Astrocyte of the cerebellum (primary cell): ENCODE measurements at regions not wholly inside any gene's neighbourhood (a gene's known extent, or its start where the extent isn't known, plus 50 kb on each side); places are given as distances from the start of the nearest gene placed in this dataset.

Experiments
- DNase-seq: peaks from one replicate; pipeline ENCODE4 v3.0.0-alpha.2; 2011; ENCODE audit warnings: low read depth
- H3K4me3 ChIP-seq: 2 replicates; pipeline ENCODE4 v1.5.1; 2011; ENCODE audit warnings: mild to moderate bottlenecking, low read depth, low read length, moderate library complexity
- in situ Hi-C: cut with HindIII; loops from 2 replicates; pipeline ENCODE4 v1.10.0; 2017; ENCODE audit warnings: low sequenced_read_pairs
- TF ChIP-seq, protein P1 (sequence below): IDR thresholded peaks from 2 replicates; pipeline ENCODE4 v1.5.1; 2012; ENCODE audit warnings: low read length, low read depth, moderate library complexity, mild to moderate bottlenecking; ENCODE audit errors: missing control alignments

- no peak overlapping the region for H3K4me3 ChIP-seq
- in situ Hi-C loops, result no loop called here
- DNase-seq, result no peak
- TF ChIP-seq, protein P1, sequence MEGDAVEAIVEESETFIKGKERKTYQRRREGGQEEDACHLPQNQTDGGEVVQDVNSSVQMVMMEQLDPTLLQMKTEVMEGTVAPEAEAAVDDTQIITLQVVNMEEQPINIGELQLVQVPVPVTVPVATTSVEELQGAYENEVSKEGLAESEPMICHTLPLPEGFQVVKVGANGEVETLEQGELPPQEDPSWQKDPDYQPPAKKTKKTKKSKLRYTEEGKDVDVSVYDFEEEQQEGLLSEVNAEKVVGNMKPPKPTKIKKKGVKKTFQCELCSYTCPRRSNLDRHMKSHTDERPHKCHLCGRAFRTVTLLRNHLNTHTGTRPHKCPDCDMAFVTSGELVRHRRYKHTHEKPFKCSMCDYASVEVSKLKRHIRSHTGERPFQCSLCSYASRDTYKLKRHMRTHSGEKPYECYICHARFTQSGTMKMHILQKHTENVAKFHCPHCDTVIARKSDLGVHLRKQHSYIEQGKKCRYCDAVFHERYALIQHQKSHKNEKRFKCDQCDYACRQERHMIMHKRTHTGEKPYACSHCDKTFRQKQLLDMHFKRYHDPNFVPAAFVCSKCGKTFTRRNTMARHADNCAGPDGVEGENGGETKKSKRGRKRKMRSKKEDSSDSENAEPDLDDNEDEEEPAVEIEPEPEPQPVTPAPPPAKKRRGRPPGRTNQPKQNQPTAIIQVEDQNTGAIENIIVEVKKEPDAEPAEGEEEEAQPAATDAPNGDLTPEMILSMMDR, result no peak
Measured at GRCh38 chr2:207233731-207234130, 68.0 kb upstream of the KLF7 start.

DNA sequence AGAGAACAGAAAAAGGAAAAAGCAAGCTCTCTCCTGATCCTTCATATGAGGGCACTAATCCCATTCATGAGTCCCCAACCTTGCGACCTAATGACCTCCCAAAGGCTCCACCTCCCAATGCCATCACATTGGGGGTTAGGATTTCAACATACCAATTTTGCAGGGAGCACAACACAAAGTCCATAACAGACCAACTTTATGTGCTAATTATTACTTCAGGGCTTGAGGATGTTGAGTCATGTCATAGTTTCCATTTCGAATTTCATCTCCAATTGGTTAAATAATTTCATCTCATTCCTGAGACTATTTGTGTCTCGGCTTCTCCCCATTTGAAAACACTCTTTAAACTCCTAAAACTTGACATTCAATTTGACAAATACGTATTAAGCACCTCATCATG lies 69.9 kb upstream of the KLF7 start:
- DNase-seq, result no peak
- in situ Hi-C loops, result no loop called here
- TF ChIP-seq, protein P1, result no peak
- H3K4me3 ChIP-seq, result no peak overlapping the region

- in situ Hi-C loops, result no loop called here
- TF ChIP-seq, protein P1, result no peak
- DNase-seq, result no peak
- H3K4me3 ChIP-seq, result no peak overlapping the region
Measured at GRCh38 chr2:207236156-207236935, 70.6 kb upstream of the KLF7 start.

GRCh38 chr2:207238831-207239701 lies 73.3 kb upstream of the KLF7 start:
- no peak overlapping the region for H3K4me3 ChIP-seq
- in situ Hi-C loops, result no loop called here
- TF ChIP-seq, protein P1, result no peak
- DNase-seq, result peak; percentile 100

- no peak for DNase-seq
- in situ Hi-C loops, result no loop called here
- no peak overlapping the region for H3K4me3 ChIP-seq
- TF ChIP-seq, protein P1, result no peak
Measured at GRCh38 chr2:207239754-207240494, 74.2 kb upstream of the KLF7 start.

DNA sequence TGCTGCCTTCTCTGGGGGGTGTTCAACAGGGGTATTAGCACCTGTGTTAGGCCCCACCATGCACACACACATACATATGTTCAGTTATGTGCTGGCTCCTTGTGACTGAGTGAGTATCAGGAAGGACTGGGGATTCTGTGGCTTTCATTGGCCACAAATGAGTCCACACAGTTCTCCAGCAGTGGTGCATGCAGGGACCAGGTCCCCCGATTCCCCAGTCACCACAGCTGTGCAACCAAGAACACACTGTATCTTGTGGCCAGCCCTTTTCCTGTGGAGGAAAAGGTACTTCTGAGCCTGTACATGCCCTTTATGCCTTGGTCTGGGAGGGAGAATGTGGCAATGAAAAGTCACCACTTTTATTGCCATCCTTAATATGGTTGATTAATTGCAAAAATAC lies 74.9 kb upstream of the KLF7 start:
- no peak overlapping the region for H3K4me3 ChIP-seq
- DNase-seq, result no peak
- in situ Hi-C loops, result no loop called here
- TF ChIP-seq, protein P1, result no peak
